RWPE1 (cell line): ENCODE measurements at regions not wholly inside any gene's neighbourhood (a gene's known extent, or its start where the extent isn't known, plus 50 kb on each side); places are given as distances from the start of the nearest gene placed in this dataset.

Experiments used
- CTCF ChIA-PET: fragments of 350-600 bp; sonication (Branson Sonifier 250); formaldehyde crosslinking; extraction: SDS; loops from one replicate; lab custom pipeline; 2021; lab: Yijun Ruan, JAX
- POLR2A ChIA-PET: fragments of 400-600 bp; formaldehyde crosslinking; extraction: SDS; loops from one replicate; lab custom pipeline; 2020; ENCODE audit warnings: antibody characterized with exemption; ENCODE audit not compliant: low non-redundant PET; lab: Yijun Ruan, JAX
- DNase-seq: peaks from one replicate; pipeline ENCODE4 v3.0.0; 2012; ENCODE audit warnings: low spot score
- H3K27ac ChIP-seq: fragments of 450-650 bp; 2 replicates; pipeline ENCODE4 v1.5.1; 2017
- CTCF ChIP-seq: fragments of 450-650 bp; conservative IDR thresholded peaks from 2 replicates; pipeline ENCODE4 v1.5.1; 2017; ENCODE audit warnings: low read depth, mild to moderate bottlenecking

GRCh38 chr9:10917001-10917400 is 304.2 kb upstream of the PTPRD start:
- DNase-seq: no peak
- H3K27ac ChIP-seq: no peak overlapping the region
- ChIA-PET POLR2A (no interaction called here), CTCF (no interaction called here)
- TF ChIP-seq CTCF: no peak

GRCh38 chr9:10921671-10922070 is 308.9 kb upstream of the PTPRD start:
- no peak for TF ChIP-seq CTCF
- DNase-seq: no peak
- ChIA-PET CTCF (no interaction called here), POLR2A (no interaction called here)
- no peak overlapping the region for H3K27ac ChIP-seq

GRCh38 chr9:10925896-10926295 is 313.1 kb upstream of the PTPRD start:
- no peak for DNase-seq
- no peak for TF ChIP-seq CTCF
- CTCF ChIA-PET: no interaction called here

GRCh38 chr9:10928372-10928771 is 315.6 kb upstream of the PTPRD start:
- no peak overlapping the region for H3K27ac ChIP-seq
- CTCF ChIA-PET: no interaction called here
- TF ChIP-seq CTCF: no peak
- POLR2A ChIA-PET: no interaction called here
- DNase-seq: no peak

More at GRCh38 chr9:10925896-10926295, 313.1 kb upstream of the PTPRD start:
- POLR2A ChIA-PET: no interaction called here
- no peak overlapping the region for H3K27ac ChIP-seq

- ChIA-PET POLR2A (no interaction called here), CTCF (no interaction called here)
Observed at GRCh38 chr9:10930081-10930480, 317.3 kb upstream of the PTPRD start.

GRCh38 chr9:10946676-10947410 is 334.0 kb upstream of the PTPRD start:
- TF ChIP-seq CTCF: no peak

More at GRCh38 chr9:10930081-10930480, 317.3 kb upstream of the PTPRD start:
- H3K27ac ChIP-seq: no peak overlapping the region
- DNase-seq: no peak
- TF ChIP-seq CTCF: no peak

More at GRCh38 chr9:10946676-10947410, 334.0 kb upstream of the PTPRD start:
- POLR2A ChIA-PET: no interaction called here
- DNase-seq: no peak
- H3K27ac ChIP-seq: no peak overlapping the region
- CTCF ChIA-PET: no interaction called here
